ENCODE measurements at regions not wholly inside any gene's neighbourhood (a gene's known extent, or its start where the extent isn't known, plus 50 kb on each side); places are given as distances from the start of the nearest gene placed in this dataset.

GRCh38 chr10:71083716-71083975 is 128.7 kb upstream of the UNC5B start:
- TF ChIP-seq REST (IDR thresholded peaks at IDR 0.05; ENCODE audit: low read depth) (no peak), EGR1 (IDR thresholded peaks at IDR 0.05) (no peak), TEAD4 (IDR thresholded peaks at IDR 0.05) (no peak), MAX (IDR thresholded peaks at IDR 0.05) (no peak), YY1 (IDR thresholded peaks at IDR 0.05; ENCODE audit: low read depth) (no peak), RAD21 (IDR thresholded peaks at IDR 0.05; ENCODE audit: low read depth) (no peak), ZBTB7A (IDR thresholded peaks at IDR 0.05; ENCODE audit: low read depth) (no peak), TAF1 (IDR thresholded peaks at IDR 0.05; ENCODE audit: low read depth) (no peak), FOXM1 (IDR thresholded peaks at IDR 0.05; ENCODE audit: borderline replicate concordance, low read depth) (no peak), USF1 (IDR thresholded peaks at IDR 0.05) (no peak), NFIC (IDR thresholded peaks at IDR 0.05) (no peak), CREB1 (IDR thresholded peaks at IDR 0.05; ENCODE audit: low read depth) (no peak), EP300 (IDR thresholded peaks at IDR 0.05; ENCODE audit: borderline replicate concordance) (no peak), CEBPB (IDR thresholded peaks at IDR 0.05) (no peak), TCF12 (IDR thresholded peaks at IDR 0.05; ENCODE audit: low read depth) (no peak)

GRCh38 chr10:71084061-71084817 is 128.1 kb upstream of the UNC5B start:
- TF ChIP-seq EGR1 (IDR thresholded peaks at IDR 0.05) (no peak), TEAD4 (IDR thresholded peaks at IDR 0.05) (no peak), RAD21 (IDR thresholded peaks at IDR 0.05; ENCODE audit: low read depth) (no peak), CEBPB (IDR thresholded peaks at IDR 0.05) (no peak), TCF12 (IDR thresholded peaks at IDR 0.05; ENCODE audit: low read depth) (no peak), CREB1 (IDR thresholded peaks at IDR 0.05; ENCODE audit: low read depth) (no peak)

GRCh38 chr10:71084818-71085126 is 127.6 kb upstream of the UNC5B start:
- no peak for TF ChIP-seq CREB1 (IDR thresholded peaks at IDR 0.05; ENCODE audit: low read depth)
- no peak for TF ChIP-seq TAF1 (IDR thresholded peaks at IDR 0.05; ENCODE audit: low read depth)

GRCh38 chr10:71085689-71086438 is 126.5 kb upstream of the UNC5B start:
- TF ChIP-seq EGR1 (IDR thresholded peaks at IDR 0.05) (no peak), FOXM1 (IDR thresholded peaks at IDR 0.05; ENCODE audit: borderline replicate concordance, low read depth) (no peak), TCF12 (IDR thresholded peaks at IDR 0.05; ENCODE audit: low read depth) (no peak), TEAD4 (IDR thresholded peaks at IDR 0.05) (no peak)

GRCh38 chr10:71086439-71087080 is 125.8 kb upstream of the UNC5B start:
- TF ChIP-seq ZBTB7A (IDR thresholded peaks at IDR 0.05; ENCODE audit: low read depth) (no peak), FOXM1 (IDR thresholded peaks at IDR 0.05; ENCODE audit: borderline replicate concordance, low read depth) (no peak)

GRCh38 chr10:71087622-71088021 is 124.7 kb upstream of the UNC5B start:
- no peak for TF ChIP-seq TCF12 (IDR thresholded peaks at IDR 0.05; ENCODE audit: low read depth)
- no peak for TF ChIP-seq FOXM1 (IDR thresholded peaks at IDR 0.05; ENCODE audit: borderline replicate concordance, low read depth)
- no peak for TF ChIP-seq USF1 (IDR thresholded peaks at IDR 0.05)
- TF ChIP-seq TEAD4 (IDR thresholded peaks at IDR 0.05): no peak
- no peak for TF ChIP-seq CEBPB (IDR thresholded peaks at IDR 0.05)
- no peak for TF ChIP-seq YY1 (IDR thresholded peaks at IDR 0.05; ENCODE audit: low read depth)
- no peak for TF ChIP-seq EGR1 (IDR thresholded peaks at IDR 0.05)
- no peak for TF ChIP-seq MAX (IDR thresholded peaks at IDR 0.05)
- TF ChIP-seq ZBTB7A (IDR thresholded peaks at IDR 0.05; ENCODE audit: low read depth): no peak
- no peak for TF ChIP-seq CREB1 (IDR thresholded peaks at IDR 0.05; ENCODE audit: low read depth)
- TF ChIP-seq RAD21 (IDR thresholded peaks at IDR 0.05; ENCODE audit: low read depth): no peak

- TF ChIP-seq ZBTB7A (IDR thresholded peaks at IDR 0.05; ENCODE audit: low read depth) (no peak), YY1 (IDR thresholded peaks at IDR 0.05; ENCODE audit: low read depth) (no peak), EP300 (IDR thresholded peaks at IDR 0.05; ENCODE audit: borderline replicate concordance) (no peak), CREB1 (IDR thresholded peaks at IDR 0.05; ENCODE audit: low read depth) (no peak), MAX (IDR thresholded peaks at IDR 0.05) (no peak), CEBPB (IDR thresholded peaks at IDR 0.05) (no peak), TEAD4 (IDR thresholded peaks at IDR 0.05) (no peak), FOXM1 (IDR thresholded peaks at IDR 0.05; ENCODE audit: borderline replicate concordance, low read depth) (no peak), EGR1 (IDR thresholded peaks at IDR 0.05) (no peak), TAF1 (IDR thresholded peaks at IDR 0.05; ENCODE audit: low read depth) (no peak), RAD21 (IDR thresholded peaks at IDR 0.05; ENCODE audit: low read depth) (no peak), REST (IDR thresholded peaks at IDR 0.05; ENCODE audit: low read depth) (no peak)
These were observed 124.3 kb upstream of the UNC5B start for GRCh38 chr10:71088054-71088453.

All from Ishikawa (cell line).